IMR-90 (cell line): ENCODE measurements at regions not wholly inside any gene's neighbourhood (a gene's known extent, or its start where the extent isn't known, plus 50 kb on each side); places are given as distances from the start of the nearest gene placed in this dataset.

Experiments
- ATAC-seq: fragments of 200-7000 bp; cut with Tn5 transposase; 2 replicates; pipeline ENCODE4 v1.9.1; 2020; ENCODE audit warnings: low read depth, mild to moderate bottlenecking, moderate library complexity
- BruUV-seq: library from RNA; stranded (reverse); fragments of 400-500 nt; replicated peaks from 2 replicates; lab custom pipeline; 2021; lab: Mats Ljungman, UMichigan
- CTCF ChIA-PET: fragments of 300-600 bp; formaldehyde crosslinking; extraction: SDS; loops from one replicate; lab custom pipeline; 2021; ENCODE audit warnings: antibody characterized with exemption; lab: Yijun Ruan, JAX
- POLR2A ChIA-PET: fragments of 300-600 bp; sonication (Branson Sonifier 250); formaldehyde crosslinking; loops from one replicate; lab custom pipeline; 2022; ENCODE audit warnings: antibody characterized with exemption; ENCODE audit not compliant: unreplicated experiment; lab: Charles Lee
- DNase-seq: peaks from one replicate; pipeline ENCODE4 v3.0.0; 2013
- H2AFZ ChIP-seq: replicated peaks from 2 replicates; pipeline ENCODE3; 2013; ENCODE audit warnings: low read length, mild to moderate bottlenecking; ENCODE audit not compliant: poor library complexity
- H2AK5ac ChIP-seq: 2 replicates; pipeline ENCODE4 v1.6.1; 2013; ENCODE audit warnings: low read depth, low read length, inconsistent platforms
- H2AK9ac ChIP-seq: replicated peaks from 2 replicates; pipeline ENCODE3; 2013; ENCODE audit warnings: mild to moderate bottlenecking, low read depth, low read length, moderate library complexity; ENCODE audit not compliant: poor library complexity
- H2BK120ac ChIP-seq: 2 replicates; pipeline ENCODE4 v1.6.1; 2013; ENCODE audit warnings: low read depth, low read length, inconsistent platforms
- H2BK15ac ChIP-seq: 3 replicates; pipeline ENCODE4 v1.6.1; 2013; ENCODE audit warnings: low read depth, low read length, inconsistent platforms
- H2BK20ac ChIP-seq: 2 replicates; pipeline ENCODE4 v1.6.1; 2013; ENCODE audit warnings: low read depth, mild to moderate bottlenecking, inconsistent platforms, low read length, moderate library complexity
- H2BK5ac ChIP-seq: 2 replicates; pipeline ENCODE4 v1.6.1; 2013; ENCODE audit warnings: mild to moderate bottlenecking, low read depth, low read length, inconsistent platforms; ENCODE audit not compliant: poor library complexity, severe bottlenecking
- H3K14ac ChIP-seq: replicated peaks from 2 replicates; pipeline ENCODE4 v1.6.1; 2013; ENCODE audit warnings: low read depth, low read length, inconsistent platforms
- H3K18ac ChIP-seq: 2 replicates; pipeline ENCODE4 v1.6.1; 2013; ENCODE audit warnings: low read depth, low read length, control low read depth
- H3K23ac ChIP-seq: 2 replicates; pipeline ENCODE4 v1.6.1; 2013; ENCODE audit warnings: low read depth, low read length, inconsistent platforms
- H3K27ac ChIP-seq: 2 replicates; pipeline ENCODE4 v1.5.1; 2013; ENCODE audit warnings: mild to moderate bottlenecking, control low read depth, low read length; ENCODE audit not compliant: insufficient read depth
- H3K27me3 ChIP-seq: 2 replicates; pipeline ENCODE4 v1.6.1; 2013; ENCODE audit warnings: low read length; ENCODE audit not compliant: control insufficient read depth, insufficient read depth
- H3K36me3 ChIP-seq: 2 replicates; pipeline ENCODE4 v1.6.1; 2013; ENCODE audit warnings: low read length, mixed read lengths; ENCODE audit not compliant: control insufficient read depth, insufficient read depth
- H3K4ac ChIP-seq: 2 replicates; pipeline ENCODE4 v1.6.1; 2013; ENCODE audit warnings: low read depth, low read length, inconsistent platforms
- H3K4me1 ChIP-seq: 2 replicates; pipeline ENCODE4 v1.6.1; 2013; ENCODE audit warnings: low read length, mixed read lengths; ENCODE audit not compliant: control insufficient read depth, insufficient read depth
- H3K4me2 ChIP-seq: 2 replicates; pipeline ENCODE4 v1.6.1; 2013; ENCODE audit warnings: low read depth, mild to moderate bottlenecking, control low read depth, low read length, moderate library complexity
- H3K4me3 ChIP-seq: 2 replicates; pipeline ENCODE4 v1.5.1; 2013; ENCODE audit warnings: low read depth, mild to moderate bottlenecking, control low read depth, low read length, moderate library complexity; ENCODE audit not compliant: insufficient read depth
- H3K56ac ChIP-seq: 2 replicates; pipeline ENCODE4 v1.6.1; 2013; ENCODE audit warnings: low read length, inconsistent platforms; ENCODE audit not compliant: insufficient read depth; ENCODE audit errors: extremely low read depth
- H3K79me1 ChIP-seq, 2 experiments: 2 replicates each; pipeline ENCODE4 v1.6.1; 2013; ENCODE audit warnings: low read length in 2 of 2, inconsistent platforms in 1 of 2, low read depth in 1 of 2
- H3K9ac ChIP-seq: 2 replicates; pipeline ENCODE4 v1.6.1; 2013; ENCODE audit warnings: low read depth, low read length, control low read depth
- H3K9me1 ChIP-seq: 2 replicates; pipeline ENCODE4 v1.6.1; 2013; ENCODE audit warnings: low read length, inconsistent platforms; ENCODE audit not compliant: insufficient read depth
- H3K9me3 ChIP-seq: 2 replicates; pipeline ENCODE4 v1.6.1; 2013; ENCODE audit warnings: low read length; ENCODE audit not compliant: control insufficient read depth, insufficient read depth
- H4K20me1 ChIP-seq: 2 replicates; pipeline ENCODE4 v1.6.1; 2013; ENCODE audit warnings: low read length, inconsistent platforms; ENCODE audit not compliant: insufficient read depth
- H4K5ac ChIP-seq: 2 replicates; pipeline ENCODE4 v1.6.1; 2013; ENCODE audit warnings: mild to moderate bottlenecking, low read depth, low read length, control low read depth
- H4K8ac ChIP-seq, 2 experiments: 2 replicates each; pipeline ENCODE4 v1.6.1; 2013; ENCODE audit warnings: low read depth in 2 of 2, low read length in 2 of 2, control low read depth in 1 of 2, inconsistent platforms in 1 of 2
- H4K91ac ChIP-seq: 2 replicates; pipeline ENCODE4 v1.6.1; 2013; ENCODE audit warnings: low read depth, low read length, inconsistent platforms; ENCODE audit not compliant: insufficient read depth
- CHD1 ChIP-seq: IDR thresholded peaks from 2 replicates; pipeline ENCODE4 v1.6.1; 2012; ENCODE audit warnings: low read depth, low read length, improper control_type of control experiment
- CTCF ChIP-seq: conservative IDR thresholded peaks from 2 replicates; pipeline ENCODE4 v1.5.1; 2012; ENCODE audit warnings: mild to moderate bottlenecking, low read depth, low read length, improper control_type of control experiment
- NFE2L2 ChIP-seq: fragments of 150-350 bp; IDR thresholded peaks from 2 replicates; pipeline ENCODE4 v1.6.1; 2016; ENCODE audit warnings: low read depth, mild to moderate bottlenecking, low read length
- POLR2A ChIP-seq: IDR thresholded peaks from 2 replicates; pipeline ENCODE4 v1.6.1; 2012; ENCODE audit warnings: mild to moderate bottlenecking, low read depth, low read length
- WGBS, 2 experiments: methylation state at CpG; one replicate each; pipeline versions ENCODE4 v1.1.5 to v1.1.7; 2013; ENCODE audit warnings: missing lambda C conversion rate in 2 of 2; ENCODE audit not compliant: insufficient read length in 1 of 2; ENCODE audit errors: extremely low coverage in 2 of 2; 5-methylcytosine and 5-hydroxymethylcytosine counted together
- dilution Hi-C: fragments of 300-500 bp; cut with HindIII; formaldehyde crosslinking; loops from one replicate; pipeline ENCODE4 v1.14.3; 2018; ENCODE audit warnings: low sequenced_read_pairs; ENCODE audit not compliant: unreplicated experiment
- in situ Hi-C: fragments of 300-500 bp; cut with MboI; formaldehyde crosslinking; loops from 3 replicates; pipeline ENCODE4 v1.14.3; 2019; ENCODE audit warnings: low sequenced_read_pairs, inconsistent platforms, mixed read lengths
- intact Hi-C: fragments of 100-400 bp; cut with micrococcal nuclease; formaldehyde crosslinking; loops from 2 replicates; pipeline ENCODE4 v1.10.0; 2022

GRCh38 chr2:126799301-126799700 lies 99.4 kb upstream of the TEX51 start:
- peaks cover 2% of the 10 kb centered on the region; the same call in 1 of the 2 replicates for H3K27me3 ChIP-seq
- H2BK120ac ChIP-seq = no peak overlapping the region
- no peak overlapping the region for H3K23ac ChIP-seq
- 67% methylated on average over 1 of the region's 2 CpGs; no CpG with 5 or more reads in 1 of the 2 experiments for WGBS, 2 experiments
- ATAC-seq (no peak), DNase-seq (no peak)
- no peak overlapping the region for H2AFZ ChIP-seq
- no peak overlapping the region for H2BK5ac ChIP-seq
- no peak for TF ChIP-seq CTCF
- TF ChIP-seq NFE2L2 = no peak
- TF ChIP-seq POLR2A = no peak
- no peak for TF ChIP-seq CHD1
- no peak overlapping the region for H4K91ac ChIP-seq
- no peaks in the 10 kb centered on the region for H4K20me1 ChIP-seq
- H2AK5ac ChIP-seq = no peak overlapping the region
- H3K4ac ChIP-seq = no peak overlapping the region
- no peaks in the 10 kb centered on the region for H3K79me1 ChIP-seq
- no peaks in the 10 kb centered on the region for H3K9me1 ChIP-seq
- no peaks in the 10 kb centered on the region for H3K9me3 ChIP-seq
- BruUV-seq = no TSS peak
- no peak overlapping the region for H4K5ac ChIP-seq
- H2AK9ac ChIP-seq = no peak overlapping the region
- H3K4me3 ChIP-seq = no peak overlapping the region
- no peak overlapping the region for H3K27ac ChIP-seq
- H3K4me2 ChIP-seq = no peak overlapping the region
- H3K9ac ChIP-seq = no peak overlapping the region
- intact Hi-C loops = no loop called here
- H3K4me1 ChIP-seq = no peaks in the 10 kb centered on the region
- no peak overlapping the region for H2BK20ac ChIP-seq
- no peak overlapping the region for H2BK15ac ChIP-seq
- no peak overlapping the region for H4K8ac ChIP-seq
- ChIA-PET POLR2A (no interaction called here), CTCF (no interaction called here)
- H3K56ac ChIP-seq = no peak overlapping the region
- dilution Hi-C loops = no loop called here
- H3K14ac ChIP-seq = no peak overlapping the region
- no peak overlapping the region for H3K18ac ChIP-seq
- no peaks in the 10 kb centered on the region for H3K36me3 ChIP-seq
- in situ Hi-C loops = no loop called here
